ENCODE measurements at regions not wholly inside any gene's neighbourhood (a gene's known extent, or its start where the extent isn't known, plus 50 kb on each side); places are given as distances from the start of the nearest gene placed in this dataset.
A peak's percentile ranks its signal among the peaks of the same experiment; 100 is the strongest.
"Not testable (repeated sequence)": the region's sequence is repeated elsewhere in the genome, so short reads cannot be mapped to it uniquely, and the experiment has no call there.

DNA sequence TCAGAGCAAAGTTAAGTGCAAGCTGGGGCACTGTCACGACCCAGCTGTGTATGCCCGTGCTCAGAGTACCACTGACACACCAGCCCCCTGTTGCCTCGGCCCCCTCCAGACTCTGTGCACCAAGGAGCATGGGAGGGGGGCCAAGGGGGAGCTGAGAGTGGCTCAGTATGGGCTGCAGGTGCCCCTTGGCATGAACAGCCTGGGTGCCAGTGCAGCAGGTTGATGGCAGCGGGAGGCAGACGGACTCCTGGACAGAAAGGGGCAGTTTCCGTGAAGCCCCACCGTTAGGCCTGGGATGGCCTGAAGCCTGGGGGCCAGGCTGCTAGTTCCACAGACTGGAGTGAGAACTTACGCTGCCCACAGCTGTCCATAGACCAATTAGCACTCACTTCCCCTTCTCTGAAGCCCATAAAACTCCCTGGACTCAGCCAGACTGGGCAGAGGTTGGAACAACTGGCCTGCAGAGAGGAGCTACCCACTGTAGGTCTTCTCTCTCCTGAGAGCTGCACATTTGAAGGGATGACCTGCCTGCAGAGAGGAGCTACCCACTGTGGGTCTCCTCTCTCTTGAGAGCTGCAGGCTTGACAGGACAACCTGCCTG is 182.8 kb downstream of the DEPDC1B start:
- DNase-seq, result no peak

DNA sequence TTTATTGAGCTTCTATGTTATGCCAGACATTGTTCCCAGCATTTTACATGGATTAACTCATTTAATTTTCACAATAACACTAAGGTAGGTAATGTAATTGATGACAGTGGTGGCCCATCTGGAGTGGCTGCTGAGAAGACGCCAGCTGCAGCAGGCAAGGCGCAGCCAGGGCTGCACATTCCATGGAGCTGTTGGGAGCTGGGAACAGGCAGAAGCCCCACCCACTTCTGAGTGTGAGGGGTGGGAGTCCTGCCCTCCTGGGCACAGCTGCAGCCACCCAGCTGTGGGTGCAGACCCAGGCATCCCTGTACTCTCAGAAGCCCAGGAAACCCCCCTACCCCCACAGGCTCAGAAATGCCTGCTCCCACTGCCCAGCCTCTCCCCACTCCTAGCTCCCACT is 183.3 kb downstream of the DEPDC1B start:
- no peak for DNase-seq

DNA sequence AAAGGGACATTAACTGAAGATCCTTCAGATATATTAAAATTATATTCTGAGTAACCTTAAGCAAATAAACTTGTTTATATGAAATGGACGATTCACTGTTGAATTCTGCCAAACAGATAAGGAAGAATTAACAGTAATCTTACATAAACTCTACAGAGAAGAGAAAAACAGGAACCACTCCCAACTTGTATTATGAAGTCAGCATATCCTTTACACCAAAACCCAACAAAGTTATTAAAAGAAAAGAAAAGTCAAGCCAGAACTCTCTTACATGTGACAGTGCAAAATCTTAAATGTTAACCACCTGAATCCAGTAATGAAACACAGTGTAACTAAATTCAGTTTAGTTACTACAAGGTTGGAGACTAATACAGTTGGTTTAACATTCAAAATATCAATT is 185.8 kb downstream of the DEPDC1B start:
- no peak for DNase-seq

DNA sequence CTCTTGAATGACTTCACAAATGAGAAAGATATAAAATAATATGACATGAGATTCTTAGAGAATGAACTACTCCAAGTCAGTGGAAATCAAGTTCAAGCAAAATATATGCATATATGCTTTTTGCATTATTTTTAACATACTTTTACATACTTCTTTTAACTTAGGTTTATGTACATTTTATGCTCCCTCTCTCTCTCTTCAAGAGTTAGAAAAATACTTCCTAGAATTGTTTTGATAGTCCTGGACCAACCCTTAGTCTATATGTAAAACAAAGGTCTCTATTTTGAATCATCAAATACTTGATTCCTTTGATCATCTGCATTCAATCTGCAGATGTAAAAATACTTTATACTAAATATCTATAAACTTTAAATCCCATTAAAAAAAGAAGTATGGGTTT is 187.8 kb downstream of the DEPDC1B start:
- DNase-seq, result no peak

DNA sequence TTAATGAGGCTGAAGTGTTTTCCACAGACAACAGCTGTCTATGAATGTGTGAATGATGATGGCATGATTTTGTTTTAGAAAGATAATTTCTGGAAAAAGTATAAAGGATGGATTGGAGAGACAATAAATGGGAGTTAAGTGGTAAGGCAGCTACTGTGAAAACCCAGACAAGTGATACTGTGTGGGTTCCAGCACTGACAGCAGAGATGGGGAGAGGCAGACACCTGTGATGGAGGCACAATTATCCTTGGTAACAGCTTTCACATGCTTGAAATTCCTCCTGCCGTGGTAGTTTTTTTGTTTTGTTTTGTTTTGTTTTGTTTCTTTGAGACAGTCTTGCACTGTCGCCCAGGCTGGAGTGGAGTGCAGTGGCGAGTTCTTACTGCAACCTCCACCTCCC is 189.3 kb downstream of the DEPDC1B start:
- DNase-seq, result no peak

DNA sequence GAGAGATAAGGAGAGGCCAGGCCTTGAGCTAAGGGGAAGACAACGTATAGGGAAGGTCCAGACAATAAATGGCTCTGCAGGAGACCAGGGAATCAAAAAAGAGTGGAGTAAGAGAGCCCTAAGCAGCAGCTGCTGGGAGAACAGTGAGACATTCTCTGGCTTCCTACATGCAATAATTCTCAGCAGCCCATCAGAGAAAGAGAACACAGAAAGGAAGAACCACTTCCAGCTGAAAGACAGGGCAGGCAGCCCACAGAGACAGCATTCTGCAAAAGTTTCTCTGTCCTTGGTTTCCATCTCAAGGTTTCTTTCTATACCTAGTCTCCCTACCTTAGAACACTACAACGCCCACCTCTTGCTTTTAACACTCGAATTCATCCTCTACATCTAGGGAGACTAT is 189.9 kb downstream of the DEPDC1B start:
- DNase-seq, result no peak

DNA sequence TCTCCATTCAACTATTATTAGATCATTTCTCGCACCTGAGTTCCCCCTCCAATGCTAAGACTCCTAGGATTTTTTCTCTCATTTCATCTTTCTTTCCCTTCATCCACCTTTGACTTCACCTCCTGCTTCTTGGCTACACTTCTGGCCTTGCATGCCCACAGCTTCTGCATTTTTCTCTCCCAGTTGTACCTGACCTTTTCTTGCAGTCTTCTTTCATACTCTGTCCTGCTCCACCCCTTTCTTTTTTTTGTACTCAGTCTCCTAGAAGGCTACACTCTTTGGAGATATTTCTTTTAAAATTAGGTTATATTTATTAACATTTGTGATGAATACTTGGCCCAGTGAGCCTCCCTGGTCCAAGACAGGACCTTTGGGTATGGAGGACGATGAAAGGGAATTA is 190.4 kb downstream of the DEPDC1B start:
- no peak for DNase-seq

DNA sequence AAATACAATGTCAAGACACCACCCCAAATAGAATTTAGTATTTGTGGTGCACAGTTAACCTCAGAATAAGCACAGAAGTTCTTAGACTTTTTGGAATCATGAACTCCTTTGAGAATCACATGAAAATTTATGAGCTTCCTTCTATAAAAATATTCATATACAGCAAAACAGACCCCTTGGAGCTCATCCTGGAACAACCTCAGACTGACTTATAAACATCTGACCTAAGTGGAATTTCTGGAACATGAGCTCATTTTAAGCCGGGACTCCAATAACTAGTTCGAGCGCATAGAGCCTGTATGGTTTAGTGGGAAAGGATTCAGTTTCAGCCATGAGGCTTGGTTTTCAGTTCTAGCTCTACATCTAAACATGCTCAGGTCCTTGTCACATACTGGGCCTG is 192.3 kb downstream of the DEPDC1B start:
- DNase-seq, result no peak

DNA sequence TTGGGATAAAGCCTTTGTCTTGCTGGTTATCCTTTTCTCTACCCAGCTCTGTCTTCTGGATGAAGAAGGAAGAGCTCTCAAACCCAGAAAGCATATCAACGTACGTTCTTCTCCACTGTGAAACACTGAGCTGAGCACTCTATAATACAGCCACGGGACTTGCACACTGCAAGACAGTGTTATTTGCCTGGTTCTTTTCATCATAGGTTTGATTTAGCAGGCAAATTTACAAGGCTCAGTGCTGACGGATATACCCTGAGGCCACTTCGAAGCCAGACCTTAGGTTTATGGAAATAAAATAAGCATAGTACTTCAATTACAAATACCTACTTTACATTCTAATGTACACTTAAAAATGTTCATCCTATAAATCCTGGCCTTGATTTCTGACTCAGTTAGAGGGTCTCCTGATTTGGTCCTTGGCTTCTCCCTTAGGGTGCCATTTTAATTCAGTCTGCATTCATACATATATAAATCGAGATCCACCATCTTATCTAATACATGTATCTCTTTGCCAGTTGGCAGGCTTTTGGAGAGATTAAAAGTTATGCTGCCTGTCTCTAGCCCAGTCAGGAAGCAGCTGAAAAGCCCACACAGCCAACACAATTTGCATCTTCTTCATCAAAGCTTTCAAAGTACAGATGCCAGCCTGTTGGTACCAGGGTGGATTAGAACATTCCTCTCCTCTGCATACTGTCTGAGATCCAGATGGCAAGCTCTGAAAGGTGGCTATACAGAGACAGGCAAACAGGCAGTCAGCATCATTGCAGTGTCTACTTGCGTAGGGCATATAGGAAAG is 194.4 kb downstream of the DEPDC1B start:
- peak; percentile 73 for DNase-seq

DNA sequence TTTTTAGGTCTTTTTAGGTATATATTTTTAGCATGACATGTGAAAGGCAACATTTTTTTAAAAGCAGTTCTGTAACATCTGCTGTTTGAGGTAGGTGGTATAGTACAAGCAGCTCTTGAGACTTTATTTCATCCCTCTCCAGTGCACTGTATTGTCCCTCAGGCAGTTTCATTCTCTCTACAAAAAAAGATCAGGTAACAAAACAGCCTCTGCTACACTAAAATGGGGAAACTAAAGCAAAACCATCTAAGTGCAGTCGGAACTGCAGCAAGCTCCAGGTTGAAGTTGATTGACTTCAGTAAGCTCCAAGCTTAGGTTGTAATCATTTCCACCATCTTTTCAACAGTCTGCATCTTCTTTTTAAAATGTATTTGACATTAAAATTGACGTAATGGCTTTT is 195.6 kb downstream of the DEPDC1B start:
- no peak for DNase-seq

DNA sequence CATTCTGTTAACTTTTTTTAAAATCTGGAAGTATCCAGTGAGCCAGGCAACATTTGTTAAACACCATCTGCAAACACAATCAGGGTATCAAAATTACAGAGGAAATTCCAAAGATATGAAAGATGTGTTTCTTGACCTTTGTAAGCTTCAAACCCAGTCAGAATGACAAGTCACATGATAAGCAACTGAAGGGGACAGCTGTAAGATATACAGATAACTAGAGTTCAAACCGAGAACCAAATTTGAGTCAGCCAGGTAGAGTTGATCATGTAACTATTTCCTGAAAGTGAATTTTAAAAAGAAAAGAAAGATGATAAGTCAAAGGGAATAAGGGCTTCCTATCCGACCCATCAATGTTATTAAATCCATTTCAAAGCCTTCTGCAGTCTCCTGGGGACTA is 196.2 kb downstream of the DEPDC1B start:
- DNase-seq, result no peak

DNA sequence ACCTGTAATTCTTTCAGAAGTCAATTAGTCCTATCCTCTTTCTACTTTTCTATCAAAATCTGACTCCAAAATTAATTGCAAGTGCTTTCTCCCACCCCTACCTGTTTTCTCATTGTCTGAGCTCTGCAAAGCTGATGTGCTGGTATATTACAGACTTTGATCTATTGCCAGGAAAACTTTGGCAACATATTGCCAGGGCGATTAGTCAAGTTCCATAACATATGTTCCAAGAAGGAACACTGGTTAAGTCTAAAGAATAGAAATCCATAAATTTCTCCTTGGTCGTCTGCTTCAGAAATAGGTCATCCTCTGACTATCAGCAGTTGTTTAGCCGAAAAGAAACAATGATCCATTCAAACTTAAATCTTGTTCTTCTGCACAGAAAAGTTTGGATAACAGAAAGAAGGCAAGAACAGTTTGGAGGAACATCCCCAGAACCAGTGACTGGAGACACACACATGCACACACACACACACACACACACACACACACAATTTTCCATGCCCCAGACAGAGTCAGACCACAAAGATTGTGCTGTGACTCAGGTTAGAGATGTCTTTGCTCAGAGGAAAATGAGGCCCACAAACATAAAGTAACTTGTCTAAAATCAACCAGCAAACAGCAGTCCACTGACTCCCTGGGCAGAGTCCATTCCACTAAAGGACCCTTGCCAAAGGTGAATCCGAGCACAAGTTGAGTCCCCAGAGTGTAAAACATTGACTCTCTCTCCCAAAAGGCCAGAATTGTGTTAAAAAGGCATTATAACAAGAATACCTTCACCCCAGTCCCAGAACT is 202.1 kb downstream of the DEPDC1B start:
- no peak for DNase-seq

DNA sequence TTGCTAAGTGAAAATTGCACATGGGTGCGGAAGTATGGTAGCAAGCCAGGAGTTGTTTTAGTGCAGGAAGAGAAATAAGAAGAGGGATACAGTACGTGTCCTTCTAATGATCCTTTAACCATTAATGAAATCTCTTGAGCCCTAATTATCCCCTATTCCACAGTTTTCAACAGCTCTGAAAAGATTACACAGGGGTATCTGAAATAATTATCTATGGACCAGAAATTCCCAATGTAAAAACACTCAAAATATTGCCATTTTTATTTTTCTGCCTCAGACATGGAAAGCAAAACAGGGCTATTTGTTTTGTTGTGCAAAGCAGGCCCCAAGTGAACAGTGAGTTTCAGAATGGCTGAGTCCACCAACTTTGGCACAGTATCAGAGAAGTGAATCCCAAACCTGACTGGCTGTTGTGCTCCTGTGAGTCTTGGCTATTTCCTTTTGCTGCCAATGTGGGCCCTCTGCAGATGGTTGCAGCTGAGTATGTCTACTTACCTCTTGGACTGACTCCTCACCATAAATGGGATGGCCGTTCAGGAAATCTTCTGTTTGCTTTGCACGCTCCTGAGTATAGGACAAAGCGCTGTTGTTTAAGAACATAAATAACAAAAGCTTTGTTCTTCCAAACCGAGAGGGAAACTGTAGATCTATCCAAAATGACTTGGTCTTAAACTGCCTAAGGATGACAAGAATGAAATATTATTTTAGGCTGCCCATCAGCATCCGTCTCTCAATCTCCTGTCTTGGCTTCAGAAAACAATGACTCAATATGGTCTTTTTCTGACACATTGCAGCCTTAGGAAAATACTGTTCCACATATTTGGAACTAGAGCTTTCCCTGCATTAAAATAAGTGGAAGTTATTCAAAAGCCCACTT is 204.1 kb downstream of the DEPDC1B start:
- DNase-seq, result no peak

DNA sequence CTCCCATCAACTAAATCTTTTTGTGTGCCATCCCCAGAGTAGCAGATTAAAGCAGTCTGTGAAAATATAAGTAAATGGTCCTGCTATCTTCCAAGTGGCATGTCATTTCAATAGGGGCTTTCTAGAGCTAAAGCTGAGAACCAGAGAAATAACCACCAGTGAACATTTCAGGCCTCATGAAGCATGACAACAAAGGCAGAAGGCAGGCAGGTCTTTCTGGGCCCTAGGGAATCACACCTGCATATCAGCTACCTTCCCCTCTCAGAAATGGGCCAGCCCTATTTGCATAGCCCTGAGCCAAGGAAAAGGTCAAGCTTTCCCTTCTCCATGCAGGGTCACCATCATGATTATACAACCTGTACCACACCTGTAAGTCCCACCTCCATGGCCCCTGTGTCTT is 205.3 kb downstream of the DEPDC1B start:
- DNase-seq, result no peak

DNA sequence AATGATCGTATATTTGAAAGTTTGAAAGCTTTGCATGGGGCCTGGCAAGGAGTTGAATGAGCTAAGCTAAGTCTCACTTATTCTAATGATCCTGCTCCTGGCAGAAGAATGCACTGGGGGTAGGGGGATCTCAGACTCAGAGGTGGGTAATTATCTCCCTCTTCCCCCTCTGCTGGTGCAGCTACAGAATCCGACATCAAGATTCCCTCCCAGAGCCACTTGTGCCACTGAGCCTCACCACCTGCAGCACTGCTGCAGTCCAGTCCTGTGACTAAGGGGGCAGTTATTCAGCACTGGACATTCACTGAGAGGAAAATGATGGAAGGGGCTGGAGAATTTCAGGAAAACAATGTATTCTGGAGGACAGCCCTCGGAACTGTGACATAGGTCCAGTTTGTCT is 205.8 kb downstream of the DEPDC1B start:
- no peak for DNase-seq

DNA sequence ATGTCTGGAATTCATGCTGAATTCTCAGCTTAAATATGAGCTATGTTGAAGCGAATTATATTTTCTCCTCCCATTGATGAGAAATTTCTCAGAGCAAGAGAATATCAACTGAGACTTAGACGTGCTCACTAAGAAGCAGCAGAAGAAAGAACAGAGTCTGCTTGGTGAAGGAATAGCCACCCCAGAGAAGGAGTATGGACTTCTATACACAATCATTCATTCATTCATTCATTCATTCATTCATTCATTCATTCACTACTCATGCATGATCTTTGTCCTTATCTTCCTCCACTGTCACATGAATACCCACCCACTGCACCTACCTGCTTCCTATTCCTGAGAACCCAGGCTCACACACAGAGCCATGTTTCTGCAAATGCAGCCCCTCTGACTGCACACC is 206.6 kb downstream of the DEPDC1B start:
- no peak for DNase-seq

DNA sequence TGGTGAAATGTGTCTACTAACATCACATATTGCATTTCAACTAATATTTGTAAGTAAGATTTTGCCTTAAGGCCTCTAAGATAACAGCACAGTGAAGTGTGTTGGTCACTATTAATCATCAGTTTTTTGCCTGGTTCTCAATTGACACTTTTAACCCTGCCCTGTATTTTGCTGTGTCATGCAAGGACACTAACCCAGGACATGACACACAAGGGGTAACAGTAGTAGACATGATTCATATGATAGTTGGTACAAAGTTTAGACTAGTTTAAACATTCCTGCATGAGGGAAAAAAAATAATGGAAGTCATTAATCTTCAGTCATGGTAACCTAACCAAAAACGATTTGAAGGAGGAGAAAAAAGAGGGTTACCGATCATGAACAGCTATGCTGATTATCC is 207.0 kb downstream of the DEPDC1B start:
- DNase-seq, result no peak

DNA sequence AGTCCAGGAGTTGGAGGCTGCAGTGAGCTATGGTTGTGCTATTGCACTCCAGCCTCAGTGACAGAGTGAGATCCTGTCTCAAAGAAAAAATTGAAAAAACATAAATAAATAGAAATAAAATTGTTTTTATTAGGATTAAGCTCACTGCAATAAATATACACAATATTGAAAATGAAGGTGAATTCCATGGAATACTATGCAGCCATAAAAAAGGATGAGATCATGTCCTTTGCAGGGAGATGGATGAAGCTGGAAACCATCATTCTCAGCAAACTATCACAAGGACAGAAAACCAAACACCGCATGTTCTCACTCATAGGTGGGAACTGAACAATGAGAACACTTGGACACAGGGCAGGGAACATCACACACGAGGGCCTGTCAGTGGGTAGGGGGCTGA is 207.6 kb downstream of the DEPDC1B start:
- not testable (repeated sequence) for DNase-seq

DNA sequence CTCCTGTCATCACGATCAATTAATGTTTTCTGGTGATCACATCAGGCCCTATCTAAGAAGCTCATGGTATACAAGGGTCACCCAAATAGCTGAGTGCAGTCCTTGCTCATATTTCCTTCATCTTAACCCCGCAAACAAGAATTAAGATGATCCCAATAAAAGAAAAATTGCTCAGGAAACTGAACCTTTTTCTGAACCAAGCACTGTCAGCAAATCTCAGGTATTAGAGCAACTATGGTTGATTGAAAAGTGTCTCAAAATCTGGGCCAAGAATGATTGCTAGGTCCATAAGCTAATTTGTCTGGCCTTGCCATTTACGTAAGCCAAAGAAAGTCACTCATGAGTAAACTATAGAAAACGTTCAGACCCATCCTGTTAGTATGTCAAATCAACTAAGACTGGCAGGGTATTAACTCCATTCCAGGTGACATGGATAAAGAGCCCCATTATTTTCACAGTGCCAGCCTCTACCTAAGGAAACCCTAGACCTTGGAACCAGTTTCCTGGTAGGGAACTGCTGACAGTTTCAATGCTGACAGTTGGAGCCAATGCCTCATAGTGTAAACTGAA is 209.3 kb downstream of the DEPDC1B start:
- no peak for DNase-seq

DNA sequence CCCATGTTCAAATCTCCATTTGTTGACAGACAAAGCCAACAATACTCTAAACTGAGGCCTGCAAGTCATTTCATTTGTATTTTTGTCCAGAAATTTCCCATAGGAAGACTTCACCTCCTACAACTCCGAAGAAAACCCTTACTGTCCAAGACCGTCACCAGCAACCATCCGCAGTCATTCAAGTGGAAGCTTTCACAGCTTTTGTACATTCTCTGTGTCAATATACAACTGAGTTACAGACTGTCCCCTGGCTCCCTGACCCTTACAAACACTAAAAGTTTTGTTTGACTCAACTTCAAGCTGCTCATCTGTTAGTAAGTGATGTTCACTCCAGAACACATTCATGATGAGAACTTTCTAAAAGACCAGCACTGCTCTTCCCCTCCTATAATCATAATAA is 210.1 kb downstream of the DEPDC1B start:
- DNase-seq, result no peak

DNA sequence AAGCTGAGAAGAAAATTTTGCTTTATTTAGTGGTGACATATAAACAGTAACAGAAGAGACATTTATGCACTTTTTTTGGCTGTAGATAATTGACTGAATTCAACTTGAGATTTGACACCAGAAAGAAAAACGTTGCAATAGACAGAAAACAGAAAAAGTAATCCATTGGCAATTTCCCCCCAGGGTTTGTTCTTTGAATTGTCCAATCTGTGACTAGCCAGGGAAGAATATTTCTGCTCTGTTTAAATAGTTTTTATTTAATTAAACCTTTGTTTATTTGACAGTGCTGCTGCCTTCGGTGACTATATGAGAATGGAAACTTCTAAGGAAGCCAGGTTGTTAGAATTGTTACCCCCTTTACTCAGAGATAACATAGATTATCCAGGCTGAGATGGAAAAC is 210.6 kb downstream of the DEPDC1B start:
- DNase-seq, result no peak

DNA sequence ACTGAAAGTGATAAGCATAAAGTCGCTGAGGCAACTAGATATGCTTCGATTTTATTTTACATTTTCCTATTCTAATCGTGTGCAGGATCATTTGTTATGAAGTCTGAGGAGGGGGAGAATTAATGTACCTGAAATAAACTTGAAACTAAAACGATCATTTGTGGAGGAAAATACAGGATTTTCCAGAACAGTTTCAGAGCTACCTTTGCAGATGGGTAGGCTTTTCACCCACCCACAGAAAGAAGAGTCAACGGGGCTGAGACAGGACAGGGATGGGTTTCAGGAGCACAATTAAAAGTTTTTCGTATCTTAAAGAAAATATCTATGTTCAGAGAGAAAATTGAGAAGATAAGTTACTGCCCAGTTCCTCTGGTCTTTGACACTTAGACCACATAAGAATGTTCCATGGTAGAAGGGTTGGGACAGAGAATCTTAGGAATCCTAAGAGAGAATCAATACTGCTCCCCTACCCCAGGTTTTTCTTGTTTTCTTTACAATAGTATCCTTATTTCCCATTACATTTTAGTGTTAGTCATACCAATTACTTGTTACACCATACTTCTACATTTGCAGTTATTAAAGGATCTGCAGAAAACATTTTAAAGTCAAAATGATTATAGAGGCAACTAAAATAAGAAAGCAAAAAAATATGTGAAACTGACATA is 211.4 kb downstream of the DEPDC1B start:
- DNase-seq, result no peak

All from NCI-H1048 (cell line).